ENCODE measurements at regions not wholly inside any gene's neighbourhood (a gene's known extent, or its start where the extent isn't known, plus 50 kb on each side); places are given as distances from the start of the nearest gene placed in this dataset.

DNA sequence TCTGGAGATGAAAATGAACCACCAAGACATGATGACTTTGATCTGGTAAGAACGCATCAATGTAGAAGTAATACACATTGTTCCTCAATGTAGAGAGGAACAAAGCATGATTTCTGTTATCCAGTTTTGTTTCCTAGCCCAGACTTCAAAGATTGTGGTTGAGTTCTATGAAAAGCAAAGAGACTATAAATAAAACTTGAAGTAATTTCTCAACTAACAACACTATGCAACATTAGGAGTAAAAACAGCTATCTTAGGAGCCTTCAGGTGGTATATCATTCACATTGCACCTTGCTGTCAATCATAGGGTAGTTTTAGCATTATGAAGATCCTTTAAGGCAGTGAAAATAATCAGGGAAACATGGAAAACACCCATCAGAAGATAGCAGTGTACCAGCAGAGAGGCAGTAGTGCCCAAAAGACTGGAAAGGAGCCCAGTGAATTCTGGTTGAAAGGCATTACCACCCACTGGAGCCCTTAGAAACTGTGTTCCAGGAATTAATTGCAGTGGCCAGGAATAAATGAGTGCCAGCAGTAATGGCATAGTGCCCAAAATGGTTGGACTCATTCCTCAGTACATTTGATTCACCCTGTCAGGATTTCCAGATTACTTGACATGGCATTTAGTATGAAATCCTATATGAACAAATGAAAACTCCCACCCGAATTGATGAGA, 300.7 kb upstream of the CXXC4 start:
- dilution Hi-C loops (cut with MboI; ENCODE audit: extremely low pct_ligation_motif_present, low sequenced_read_pairs) (no loop called here), intact Hi-C loops (cut with micrococcal nuclease) (no loop called here)
- Histone ChIP-seq H3K27me3 (ENCODE audit: control insufficient read depth in 2 of 2, insufficient read depth in 2 of 2, low read length in 2 of 2) (no peaks in the 10 kb centered on the region), H3K36me3 (ENCODE audit: control insufficient read depth in 2 of 2, extremely low read depth in 1 of 2, insufficient read depth in 2 of 2, low read length in 2 of 2) (no peaks in the 10 kb centered on the region), H2AFZ (ENCODE audit: low read depth, low read length) (no peak overlapping the region), H3K27ac (ENCODE audit: insufficient read depth, low read depth, low read length) (no peak overlapping the region), H3K4me2 (ENCODE audit: insufficient read depth, low read length) (no peak overlapping the region), H3K79me2 (ENCODE audit: control insufficient read depth, insufficient read depth, low read length) (no peaks in the 10 kb centered on the region), H3K9me1 (replicated peaks; ENCODE audit: control insufficient read depth, extremely low read depth, insufficient read depth, low read length) (no peaks in the 10 kb centered on the region), H4K20me1 (replicated peaks; ENCODE audit: control insufficient read depth, extremely low read depth, insufficient read depth, low read length) (no peaks in the 10 kb centered on the region), H3K4me1 (ENCODE audit: control insufficient read depth, extremely low read depth, insufficient read depth, low read length) (no peaks in the 10 kb centered on the region), H3K9me3 (replicated peaks; ENCODE audit: control insufficient read depth, insufficient read depth, low read length) (peaks cover 2% of the 10 kb centered on the region), H3K9ac (replicated peaks; ENCODE audit: extremely low read depth, insufficient read depth, low read length) (no peak overlapping the region), H3K4me3 (replicated peaks in 1 of 3; ENCODE audit: insufficient read depth in 1 of 3, low read depth in 1 of 3, low read length in 3 of 3) (no peak overlapping the region)
- no peak for TF ChIP-seq GATA2 (IDR thresholded peaks at IDR 0.05; ENCODE audit: insufficient read depth, insufficient read length, low read depth, low read length)
- ChIA-PET POLR2A (no interaction called here), CTCF (no interaction called here)
- FAIRE-seq (no peak), DNase-seq (ENCODE audit: low read depth, low spot score) (no peak)
- BruUV-seq (replicated peaks) = no TSS peak

DNA sequence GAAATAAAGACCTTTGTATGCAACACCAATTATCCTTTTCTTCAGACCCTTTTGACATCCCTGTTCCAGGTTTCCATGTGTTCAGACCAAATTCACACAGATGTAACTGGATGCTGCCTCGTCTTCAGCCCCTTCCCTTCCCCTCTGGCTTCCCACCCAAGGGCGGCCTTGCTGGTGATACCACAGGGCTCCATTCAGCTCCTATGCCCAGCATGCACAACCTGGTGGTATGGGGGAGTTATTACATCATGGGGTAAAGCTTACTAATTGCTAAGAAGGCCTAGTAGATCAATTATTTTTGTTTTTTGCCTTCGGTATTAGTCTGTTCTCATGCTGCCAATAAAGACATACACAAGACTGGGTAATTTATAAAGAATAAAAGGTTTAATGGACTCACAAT, 317.0 kb upstream of the CXXC4 start:
- Histone ChIP-seq H2AFZ (ENCODE audit: low read depth, low read length) (no peak overlapping the region), H3K4me1 (ENCODE audit: control insufficient read depth, extremely low read depth, insufficient read depth, low read length) (no peaks in the 10 kb centered on the region), H3K9me1 (replicated peaks; ENCODE audit: control insufficient read depth, extremely low read depth, insufficient read depth, low read length) (no peaks in the 10 kb centered on the region), H3K36me3 (ENCODE audit: control insufficient read depth in 2 of 2, extremely low read depth in 1 of 2, insufficient read depth in 2 of 2, low read length in 2 of 2) (no peaks in the 10 kb centered on the region), H3K4me2 (ENCODE audit: insufficient read depth, low read length) (no peak overlapping the region), H3K9me3 (replicated peaks; ENCODE audit: control insufficient read depth, insufficient read depth, low read length) (peaks cover 2% of the 10 kb centered on the region), H3K79me2 (ENCODE audit: control insufficient read depth, insufficient read depth, low read length) (no peaks in the 10 kb centered on the region), H3K27ac (ENCODE audit: insufficient read depth, low read depth, low read length) (no peak overlapping the region), H4K20me1 (replicated peaks; ENCODE audit: control insufficient read depth, extremely low read depth, insufficient read depth, low read length) (no peaks in the 10 kb centered on the region), H3K27me3 (ENCODE audit: control insufficient read depth in 2 of 2, insufficient read depth in 2 of 2, low read length in 2 of 2) (no peaks in the 10 kb centered on the region), H3K9ac (replicated peaks; ENCODE audit: extremely low read depth, insufficient read depth, low read length) (no peak overlapping the region), H3K4me3 (replicated peaks in 1 of 3; ENCODE audit: insufficient read depth in 1 of 3, low read depth in 1 of 3, low read length in 3 of 3) (no peak overlapping the region)
- DNase-seq (ENCODE audit: low read depth, low spot score) (no peak), FAIRE-seq (no peak)
- CTCF ChIA-PET = no interaction called here
- POLR2A ChIA-PET = no interaction called here
- intact Hi-C loops (cut with micrococcal nuclease) (no loop called here), dilution Hi-C loops (cut with MboI; ENCODE audit: extremely low pct_ligation_motif_present, low sequenced_read_pairs) (no loop called here)
- no TSS peak for BruUV-seq (replicated peaks)
- TF ChIP-seq JUN (IDR thresholded peaks at IDR 0.05; ENCODE audit: borderline replicate concordance, insufficient read depth, insufficient read length, low read depth) (no peak), POLR2A (IDR thresholded peaks at IDR 0.05; ENCODE audit: low read depth, low read length) (no peak), FOS (IDR thresholded peaks at IDR 0.05; ENCODE audit: borderline replicate concordance, insufficient read depth, low read length) (no peak), POLR2AphosphoS5 (IDR thresholded peaks at IDR 0.05; ENCODE audit: insufficient read depth, low read depth, low read length) (no peak), EZH2 (IDR thresholded peaks at IDR 0.05; ENCODE audit: borderline replicate concordance, low read depth, low read length, severe bottlenecking) (no peak), GATA2 (IDR thresholded peaks at IDR 0.05; ENCODE audit: insufficient read depth, insufficient read length, low read depth, low read length) (no peak), MYC (IDR thresholded peaks at IDR 0.05; ENCODE audit: low read depth, low read length) (no peak)
- TF ChIP-seq, protein P1, sequence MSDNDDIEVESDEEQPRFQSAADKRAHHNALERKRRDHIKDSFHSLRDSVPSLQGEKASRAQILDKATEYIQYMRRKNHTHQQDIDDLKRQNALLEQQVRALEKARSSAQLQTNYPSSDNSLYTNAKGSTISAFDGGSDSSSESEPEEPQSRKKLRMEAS (IDR thresholded peaks at IDR 0.05; ENCODE audit: insufficient read depth, insufficient read length) = no peak
- TF ChIP-seq, protein P2, sequence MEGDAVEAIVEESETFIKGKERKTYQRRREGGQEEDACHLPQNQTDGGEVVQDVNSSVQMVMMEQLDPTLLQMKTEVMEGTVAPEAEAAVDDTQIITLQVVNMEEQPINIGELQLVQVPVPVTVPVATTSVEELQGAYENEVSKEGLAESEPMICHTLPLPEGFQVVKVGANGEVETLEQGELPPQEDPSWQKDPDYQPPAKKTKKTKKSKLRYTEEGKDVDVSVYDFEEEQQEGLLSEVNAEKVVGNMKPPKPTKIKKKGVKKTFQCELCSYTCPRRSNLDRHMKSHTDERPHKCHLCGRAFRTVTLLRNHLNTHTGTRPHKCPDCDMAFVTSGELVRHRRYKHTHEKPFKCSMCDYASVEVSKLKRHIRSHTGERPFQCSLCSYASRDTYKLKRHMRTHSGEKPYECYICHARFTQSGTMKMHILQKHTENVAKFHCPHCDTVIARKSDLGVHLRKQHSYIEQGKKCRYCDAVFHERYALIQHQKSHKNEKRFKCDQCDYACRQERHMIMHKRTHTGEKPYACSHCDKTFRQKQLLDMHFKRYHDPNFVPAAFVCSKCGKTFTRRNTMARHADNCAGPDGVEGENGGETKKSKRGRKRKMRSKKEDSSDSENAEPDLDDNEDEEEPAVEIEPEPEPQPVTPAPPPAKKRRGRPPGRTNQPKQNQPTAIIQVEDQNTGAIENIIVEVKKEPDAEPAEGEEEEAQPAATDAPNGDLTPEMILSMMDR (IDR thresholded peaks at IDR 0.05; ENCODE audit: extremely low read depth in 1 of 2, insufficient read depth in 1 of 2, low read depth in 1 of 2, low read length in 2 of 2) = no peak

All from endothelial cell of umbilical vein (primary cell).